Uterus (tissue), 3 donors: ENCODE measurements at regions not wholly inside any gene's neighbourhood (a gene's known extent, or its start where the extent isn't known, plus 50 kb on each side); places are given as distances from the start of the nearest gene placed in this dataset.

Source experiments
- DNase-seq, 2 donors: peaks; one replicate each; pipeline ENCODE4 v3.0.0-alpha.2; 2019 to 2020
- H3K27ac ChIP-seq, 2 donors: fragments of 200-600 bp; sonication (generic); 1 replicate in 1 of 2; 2 replicates in 1 of 2; pipeline ENCODE4 v1.5.1; 2016 to 2018
- H3K27me3 ChIP-seq, 2 donors: fragments of 200-600 bp; sonication (generic); one replicate each; pipeline ENCODE4 v1.5.1; 2018 to 2019; ENCODE audit warnings: control low read depth in 1 of 2
- H3K36me3 ChIP-seq, 2 donors: fragments of 200-600 bp; sonication (generic); one replicate each; pipeline ENCODE4 v1.5.1; 2019; ENCODE audit warnings: control low read depth in 1 of 2
- H3K4me1 ChIP-seq, 2 donors: fragments of 200-600 bp; sonication (generic); one replicate each; pipeline ENCODE4 v1.5.1; 2018 to 2019; ENCODE audit warnings: control low read depth in 1 of 2
- H3K4me3 ChIP-seq, 2 donors: fragments of 200-600 bp; sonication (generic); 1 replicate in 1 of 2; 2 replicates in 1 of 2; pipeline ENCODE4 v1.5.1; 2018 to 2019; ENCODE audit warnings: mild to moderate bottlenecking in 1 of 2
- H3K9me3 ChIP-seq, 2 donors: fragments of 200-600 bp; sonication (generic); one replicate each; pipeline ENCODE4 v1.5.1; 2019; ENCODE audit warnings: control low read depth in 1 of 2
- CTCF ChIP-seq, 4 experiments: fragments of 200-600 bp in 2 of 4; fragments of 450-650 bp in 2 of 4; sonication (generic) in 2 of 4; IDR thresholded peaks; one replicate each; pipeline ENCODE4 v1.5.1; 2016 to 2019; ENCODE audit warnings: antibody characterized with exemption in 4 of 4, mild to moderate bottlenecking in 2 of 4, moderate library complexity in 1 of 4
- POLR2A ChIP-seq, 2 donors: fragments of 450-650 bp; IDR thresholded peaks; one replicate each; pipeline ENCODE4 v1.6.1; 2016; ENCODE audit warnings: antibody characterized with exemption in 2 of 2, mild to moderate bottlenecking in 1 of 2, moderate library complexity in 1 of 2
- intact Hi-C: fragments of 100-400 bp; cut with DNase I; formaldehyde crosslinking; loops from one replicate; pipeline ENCODE4 v1.15.1; 2023; ENCODE audit warnings: low total_unique reads
- donor health status: DM: yes; HTN: yes; CAD: no.

GRCh38 chr7:155962968-155963300 is 150.7 kb upstream of the SHH start:
- Histone ChIP-seq H3K4me3 (no peak overlapping the region), H3K27me3 (no peaks in the 10 kb centered on the region), H3K36me3 (no peaks in the 10 kb centered on the region), H3K27ac (no peak overlapping the region), H3K9me3 (no peaks in the 10 kb centered on the region), H3K4me1 (no peaks in the 10 kb centered on the region)
- intact Hi-C loops, result no loop called here
- DNase-seq, result no peak
- TF ChIP-seq POLR2A (IDR thresholded peaks at IDR 0.05) (no peak), CTCF (IDR thresholded peaks at IDR 0.05) (no peak)

- no peak for TF ChIP-seq CTCF (IDR thresholded peaks at IDR 0.05)
- no peak for TF ChIP-seq POLR2A (IDR thresholded peaks at IDR 0.05)
- no peaks in the 10 kb centered on the region for H3K27me3 ChIP-seq
- no peaks in the 10 kb centered on the region for H3K4me1 ChIP-seq
- intact Hi-C loops, result no loop called here
- H3K27ac ChIP-seq, result no peak overlapping the region
- H3K4me3 ChIP-seq, result no peak overlapping the region
- no peaks in the 10 kb centered on the region for H3K36me3 ChIP-seq
- no peak for DNase-seq
- H3K9me3 ChIP-seq, result no peaks in the 10 kb centered on the region
Measured at GRCh38 chr7:155962191-155962967, 150.1 kb upstream of the SHH start.

- Histone ChIP-seq H3K4me3 (no peak overlapping the region), H3K36me3 (no peaks in the 10 kb centered on the region)
- no peak for DNase-seq
Measured at GRCh38 chr7:155961241-155962190, 149.3 kb upstream of the SHH start.

GRCh38 chr7:155959894-155960293 is 147.6 kb upstream of the SHH start:
- no peak overlapping the region for H3K4me3 ChIP-seq
- DNase-seq, result no peak
- no peaks in the 10 kb centered on the region for H3K27me3 ChIP-seq
- H3K27ac ChIP-seq, result no peak overlapping the region
- TF ChIP-seq CTCF (IDR thresholded peaks at IDR 0.05) (no peak), POLR2A (IDR thresholded peaks at IDR 0.05) (no peak)
- no peaks in the 10 kb centered on the region for H3K9me3 ChIP-seq
- intact Hi-C loops, result no loop called here
- H3K4me1 ChIP-seq, result no peaks in the 10 kb centered on the region
- no peaks in the 10 kb centered on the region for H3K36me3 ChIP-seq

More at GRCh38 chr7:155961241-155962190, 149.3 kb upstream of the SHH start:
- TF ChIP-seq CTCF (IDR thresholded peaks at IDR 0.05) (no peak), POLR2A (IDR thresholded peaks at IDR 0.05) (no peak)
- Histone ChIP-seq H3K27me3 (no peaks in the 10 kb centered on the region), H3K4me1 (no peaks in the 10 kb centered on the region), H3K9me3 (no peaks in the 10 kb centered on the region), H3K27ac (no peak overlapping the region)
- intact Hi-C loops, result no loop called here

- Histone ChIP-seq H3K9me3 (no peaks in the 10 kb centered on the region), H3K36me3 (no peaks in the 10 kb centered on the region), H3K4me1 (no peaks in the 10 kb centered on the region), H3K27me3 (no peaks in the 10 kb centered on the region), H3K27ac (no peak overlapping the region), H3K4me3 (no peak overlapping the region)
- DNase-seq, result no peak
- intact Hi-C loops, result no loop called here
- TF ChIP-seq CTCF (IDR thresholded peaks at IDR 0.05) (no peak), POLR2A (IDR thresholded peaks at IDR 0.05) (no peak)
Measured at GRCh38 chr7:155956977-155957376, 144.7 kb upstream of the SHH start.
